CD4-positive, alpha-beta T cell (primary cell): ENCODE measurements at regions not wholly inside any gene's neighbourhood (a gene's known extent, or its start where the extent isn't known, plus 50 kb on each side); places are given as distances from the start of the nearest gene placed in this dataset.
A peak's percentile ranks its signal among the peaks of the same experiment; 100 is the strongest.

Source experiments
- ATAC-seq: fragments of 200-7000 bp; cut with Tn5 transposase; one replicate; pipeline ENCODE4 v1.10.0; 2022; ENCODE audit warnings: mild to moderate bottlenecking; ENCODE audit not compliant: poor library complexity
- CTCF ChIA-PET: fragments of 350-600 bp; sonication (Branson Sonifier 250); formaldehyde crosslinking; loops from one replicate; lab custom pipeline; 2021; ENCODE audit warnings: antibody characterized with exemption, inconsistent platforms; lab: Charles Lee
- POLR2A ChIA-PET: fragments of 350-600 bp; sonication (Branson Sonifier 250); formaldehyde crosslinking; loops from one replicate; lab custom pipeline; 2021; ENCODE audit warnings: antibody characterized with exemption, inconsistent platforms; lab: Charles Lee
- DNase-seq, 14 experiments: peaks; one replicate each; pipeline ENCODE4 v3.0.0-alpha.2; 2013 to 2020; ENCODE audit warnings: mixed read lengths in 2 of 14
- H3K27ac ChIP-seq, 2 donors: one replicate each; pipeline versions ENCODE4 v1.5.1 to v1.7.0; 2013; ENCODE audit warnings: low read length in 2 of 2, low read depth in 1 of 2, mild to moderate bottlenecking in 1 of 2
- H3K27me3 ChIP-seq, 2 experiments: 1 replicate in 1 of 2; 2 replicates in 1 of 2; pipeline versions ENCODE4 v1.6.1 to v1.7.0; 2013; ENCODE audit warnings: low read length in 2 of 2, control low read depth in 1 of 2, mild to moderate bottlenecking in 1 of 2, moderate library complexity in 1 of 2; ENCODE audit not compliant: insufficient read depth in 2 of 2, control insufficient read depth in 1 of 2
- H3K36me3 ChIP-seq: one replicate; pipeline ENCODE4 v1.6.1; 2013; ENCODE audit warnings: low read length, control low read depth; ENCODE audit not compliant: insufficient read depth
- H3K4me1 ChIP-seq: one replicate; pipeline ENCODE4 v1.6.1; 2013; ENCODE audit warnings: low read length, control low read depth; ENCODE audit not compliant: insufficient read depth
- H3K4me3 ChIP-seq: one replicate; pipeline ENCODE4 v1.5.1; 2013; ENCODE audit warnings: mild to moderate bottlenecking, low read length, moderate library complexity
- H3K9me3 ChIP-seq, 2 experiments: 1 replicate in 1 of 2; 2 replicates in 1 of 2; pipeline versions ENCODE4 v1.6.1 to v1.7.0; 2013; ENCODE audit warnings: low read length in 2 of 2, mild to moderate bottlenecking in 2 of 2, control low read depth in 1 of 2, moderate library complexity in 1 of 2; ENCODE audit not compliant: control insufficient read depth in 1 of 2, insufficient read depth in 1 of 2
- H3K27ac Mint-ChIP-seq: one replicate; pipeline ENCODE4 v1.8.0; 2020; ENCODE audit warnings: mixed read lengths
- H3K27me3 Mint-ChIP-seq: one replicate; pipeline ENCODE4 v1.8.0; 2021; ENCODE audit warnings: mixed read lengths
- H3K36me3 Mint-ChIP-seq: one replicate; pipeline ENCODE4 v1.8.0; 2021; ENCODE audit warnings: low read depth, mixed read lengths
- H3K4me1 Mint-ChIP-seq: one replicate; pipeline ENCODE4 v1.8.0; 2021; ENCODE audit warnings: low read depth, mixed read lengths
- H3K4me3 Mint-ChIP-seq: one replicate; pipeline ENCODE4 v1.8.0; 2020; ENCODE audit warnings: mild to moderate bottlenecking, mixed read lengths
- H3K9me3 Mint-ChIP-seq: one replicate; pipeline ENCODE4 v1.8.0; 2020; ENCODE audit warnings: mixed read lengths
- intact Hi-C, 2 experiments: fragments of 100-400 bp; cut with DNase I in 1 of 2; cut with micrococcal nuclease in 1 of 2; formaldehyde crosslinking; loops; one replicate each; pipeline versions ENCODE4 v1.15.1 to v1.9.0; 2023 to 2025; cut with DNase I, micrococcal nuclease
- TF ChIP-seq, protein P1 (sequence below): fragments of 200-600 bp; IDR thresholded peaks from one replicate; pipeline ENCODE4 v1.8.0; 2022; ENCODE audit warnings: antibody characterized with exemption, mild to moderate bottlenecking

- ATAC-seq (no peak), DNase-seq (no peak)
- no peaks in the 10 kb centered on the region for H3K9me3 ChIP-seq
- H3K27me3 ChIP-seq, result peaks cover 0 to 6% of the 10 kb centered on the region in 2 experiments
- no peaks in the 10 kb centered on the region for H3K4me1 ChIP-seq
- ChIA-PET CTCF (interaction anchor here (1.3 kb wide), 1 partner anchor 11 kb away, joined by 8 read pairs; no protein-coding TSS in a partner anchor), POLR2A (no interaction called here)
- TF ChIP-seq, protein P1, sequence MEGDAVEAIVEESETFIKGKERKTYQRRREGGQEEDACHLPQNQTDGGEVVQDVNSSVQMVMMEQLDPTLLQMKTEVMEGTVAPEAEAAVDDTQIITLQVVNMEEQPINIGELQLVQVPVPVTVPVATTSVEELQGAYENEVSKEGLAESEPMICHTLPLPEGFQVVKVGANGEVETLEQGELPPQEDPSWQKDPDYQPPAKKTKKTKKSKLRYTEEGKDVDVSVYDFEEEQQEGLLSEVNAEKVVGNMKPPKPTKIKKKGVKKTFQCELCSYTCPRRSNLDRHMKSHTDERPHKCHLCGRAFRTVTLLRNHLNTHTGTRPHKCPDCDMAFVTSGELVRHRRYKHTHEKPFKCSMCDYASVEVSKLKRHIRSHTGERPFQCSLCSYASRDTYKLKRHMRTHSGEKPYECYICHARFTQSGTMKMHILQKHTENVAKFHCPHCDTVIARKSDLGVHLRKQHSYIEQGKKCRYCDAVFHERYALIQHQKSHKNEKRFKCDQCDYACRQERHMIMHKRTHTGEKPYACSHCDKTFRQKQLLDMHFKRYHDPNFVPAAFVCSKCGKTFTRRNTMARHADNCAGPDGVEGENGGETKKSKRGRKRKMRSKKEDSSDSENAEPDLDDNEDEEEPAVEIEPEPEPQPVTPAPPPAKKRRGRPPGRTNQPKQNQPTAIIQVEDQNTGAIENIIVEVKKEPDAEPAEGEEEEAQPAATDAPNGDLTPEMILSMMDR, result no peak
- peaks cover 9% of the 10 kb centered on the region for H3K27me3 Mint-ChIP-seq
- H3K9me3 Mint-ChIP-seq, result no peaks in the 10 kb centered on the region
- H3K27ac ChIP-seq, result no peak overlapping the region
- H3K4me3 ChIP-seq, result no peak overlapping the region
- no peak overlapping the region for H3K4me3 Mint-ChIP-seq
- H3K36me3 Mint-ChIP-seq, result no peaks in the 10 kb centered on the region
- no peaks in the 10 kb centered on the region for H3K4me1 Mint-ChIP-seq
- intact Hi-C loops, result no loop called here
- no peaks in the 10 kb centered on the region for H3K36me3 ChIP-seq
- H3K27ac Mint-ChIP-seq, result no peak overlapping the region
These were observed 144.5 kb upstream of the DCN start for GRCh38 chr12:91327131-91327530.

DNA sequence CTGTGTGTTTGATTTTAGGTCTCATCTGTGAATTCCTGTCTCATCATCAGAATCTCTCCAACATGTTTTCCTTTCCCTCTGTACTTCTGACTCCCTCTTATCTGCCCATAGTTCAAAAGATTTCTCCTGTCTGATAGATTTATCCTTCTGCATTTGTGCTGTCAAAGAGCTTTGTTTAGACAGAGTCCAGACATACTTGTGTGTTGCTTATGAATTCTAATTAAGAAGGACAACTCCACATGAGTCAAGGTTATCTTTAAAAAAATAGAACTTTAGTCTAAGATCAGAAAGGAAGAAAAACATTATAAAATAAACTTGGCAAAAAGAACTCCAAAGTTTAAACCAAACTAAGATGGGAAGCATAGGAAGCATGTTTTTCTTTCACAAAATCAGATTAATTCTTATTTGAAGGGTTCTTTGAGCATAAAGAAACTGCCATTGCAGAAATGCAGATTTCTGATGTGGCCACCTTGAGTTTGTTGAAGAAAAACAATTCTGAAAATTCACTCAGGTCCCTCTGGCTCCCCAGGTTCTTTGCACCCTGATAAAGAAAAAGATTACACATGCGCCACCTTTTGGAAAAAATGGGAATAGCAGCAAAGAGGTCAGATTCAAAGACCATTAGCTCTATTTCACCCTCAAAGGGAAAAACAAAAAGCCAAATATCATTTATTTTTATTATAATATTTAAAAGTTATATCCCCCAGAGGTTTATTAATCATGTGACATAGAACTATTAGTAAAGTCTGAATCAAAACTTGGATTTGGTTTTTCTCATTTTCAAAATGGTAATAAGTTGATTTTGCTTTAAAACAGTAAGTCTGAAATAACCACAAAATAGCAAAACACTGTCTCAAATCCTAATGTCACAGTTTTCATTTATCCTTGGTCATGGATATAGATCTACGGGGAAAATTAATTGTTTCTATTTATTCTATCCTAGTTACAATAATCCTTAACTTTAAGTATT lies 143.7 kb upstream of the DCN start:
- no peak overlapping the region for H3K4me3 Mint-ChIP-seq
- Histone ChIP-seq H3K36me3 (no peaks in the 10 kb centered on the region), H3K9me3 (no peaks in the 10 kb centered on the region), H3K27ac (no peak overlapping the region), H3K27me3 (peaks cover 0 to 6% of the 10 kb centered on the region in 2 experiments), H3K4me1 (no peaks in the 10 kb centered on the region), H3K4me3 (no peak overlapping the region)
- ATAC-seq (peak; percentile 52), DNase-seq (peak in 9 of 14 experiments; percentile 1 to 60 (median 34))
- ChIA-PET CTCF (interaction anchor here (1.3 kb wide), 1 partner anchor 10 kb away, joined by 8 read pairs; no protein-coding TSS in a partner anchor), POLR2A (no interaction called here)
- H3K4me1 Mint-ChIP-seq, result no peaks in the 10 kb centered on the region
- no peaks in the 10 kb centered on the region for H3K9me3 Mint-ChIP-seq
- H3K27ac Mint-ChIP-seq, result no peak overlapping the region
- H3K27me3 Mint-ChIP-seq, result peaks cover 5% of the 10 kb centered on the region
- TF ChIP-seq, protein P1, result peak; percentile 87
- intact Hi-C loops, result no loop called here
- no peaks in the 10 kb centered on the region for H3K36me3 Mint-ChIP-seq

DNA sequence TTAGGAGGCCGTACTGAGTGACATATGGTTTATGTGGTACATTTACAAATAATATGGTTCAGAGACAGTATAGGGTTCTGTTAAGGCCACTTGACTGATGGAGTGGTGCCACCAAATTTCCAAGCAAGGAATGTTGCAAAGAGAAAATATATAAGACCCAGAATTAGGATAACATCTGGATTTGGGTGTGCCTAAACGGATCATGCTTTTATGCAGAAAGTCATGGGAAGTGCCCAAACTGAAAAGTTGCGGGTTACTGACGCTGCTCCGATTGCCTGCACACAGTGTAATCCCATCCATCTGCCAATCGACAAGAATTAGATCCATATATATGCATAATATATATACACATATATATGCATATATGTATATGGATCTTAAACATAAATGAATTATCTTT lies 138.4 kb upstream of the DCN start:
- no peaks in the 10 kb centered on the region for H3K27me3 ChIP-seq
- peaks cover 8% of the 10 kb centered on the region for H3K27me3 Mint-ChIP-seq
- no peaks in the 10 kb centered on the region for H3K9me3 ChIP-seq
- H3K4me1 ChIP-seq, result no peaks in the 10 kb centered on the region
- H3K36me3 Mint-ChIP-seq, result no peaks in the 10 kb centered on the region
- no peak overlapping the region for H3K27ac Mint-ChIP-seq
- DNase-seq (no peak), ATAC-seq (no peak)
- no peaks in the 10 kb centered on the region for H3K4me1 Mint-ChIP-seq
- no peaks in the 10 kb centered on the region for H3K9me3 Mint-ChIP-seq
- intact Hi-C loops, result no loop called here
- no peak overlapping the region for H3K4me3 ChIP-seq
- TF ChIP-seq, protein P1, result no peak
- POLR2A ChIA-PET, result no interaction called here
- CTCF ChIA-PET, result no interaction called here
- no peak overlapping the region for H3K27ac ChIP-seq
- no peaks in the 10 kb centered on the region for H3K36me3 ChIP-seq
- no peak overlapping the region for H3K4me3 Mint-ChIP-seq
